GM21423 (cell line): ENCODE measurements at regions not wholly inside any gene's neighbourhood (a gene's known extent, or its start where the extent isn't known, plus 50 kb on each side); places are given as distances from the start of the nearest gene placed in this dataset.
"Not testable (repeated sequence)": the region's sequence is repeated elsewhere in the genome, so short reads cannot be mapped to it uniquely, and the experiment has no call there.

Experiments
- ATAC-seq: cut with Tn5 transposase; IDR thresholded peaks from one replicate; pipeline ENCODE4 v1.9.1; 2021; ENCODE audit warnings: mild to moderate bottlenecking, moderate library complexity; ENCODE audit not compliant: unreplicated experiment

GRCh38 chr1:196160066-196160795 lies 448.0 kb downstream of the KCNT2 start:
- ATAC-seq, result no peak

GRCh38 chr1:196155586-196155985 lies 452.7 kb downstream of the KCNT2 start:
- no peak for ATAC-seq

GRCh38 chr1:196152975-196153374 lies 455.3 kb downstream of the KCNT2 start:
- no peak for ATAC-seq

- ATAC-seq, result no peak
Measured at GRCh38 chr1:196152086-196152485, 456.2 kb downstream of the KCNT2 start.

- ATAC-seq, result peak; percentile 51
Measured at GRCh38 chr1:196148367-196148970, 459.8 kb downstream of the KCNT2 start.

GRCh38 chr1:196147530-196147929 lies 460.7 kb downstream of the KCNT2 start:
- no peak for ATAC-seq

GRCh38 chr1:196145151-196145550 lies 463.1 kb downstream of the KCNT2 start:
- ATAC-seq, result not testable (repeated sequence)

- ATAC-seq, result no peak
Measured at GRCh38 chr1:196144588-196144987, 463.7 kb downstream of the KCNT2 start.

GRCh38 chr1:196143602-196144342 lies 464.5 kb downstream of the KCNT2 start:
- ATAC-seq, result no peak

GRCh38 chr1:196142111-196142640 lies 466.1 kb downstream of the KCNT2 start:
- no peak for ATAC-seq

GRCh38 chr1:196136396-196136795 lies 471.8 kb downstream of the KCNT2 start:
- ATAC-seq, result no peak

- ATAC-seq, result no peak
Measured at GRCh38 chr1:196131691-196132090, 476.5 kb downstream of the KCNT2 start.

- no peak for ATAC-seq
Measured at GRCh38 chr1:196128835-196129234, 479.4 kb downstream of the KCNT2 start.

GRCh38 chr1:196121181-196121580 lies 487.1 kb downstream of the KCNT2 start:
- ATAC-seq, result no peak

GRCh38 chr1:196115646-196116045 lies 492.6 kb downstream of the KCNT2 start:
- ATAC-seq, result no peak

- ATAC-seq, result no peak
Measured at GRCh38 chr1:196114193-196114592, 494.0 kb downstream of the KCNT2 start.

GRCh38 chr1:196108990-196109389 lies 499.2 kb downstream of the KCNT2 start:
- ATAC-seq, result not testable (repeated sequence)

- ATAC-seq, result no peak
Measured at GRCh38 chr1:196105901-196106300, 502.3 kb downstream of the KCNT2 start.

GRCh38 chr1:196102826-196103225 lies 505.4 kb downstream of the KCNT2 start:
- no peak for ATAC-seq

GRCh38 chr1:196098000-196098399 lies 510.2 kb downstream of the KCNT2 start:
- ATAC-seq, result no peak

GRCh38 chr1:196094821-196095220 lies 513.4 kb downstream of the KCNT2 start:
- ATAC-seq, result no peak
